GM12878 (cell line): ENCODE measurements at regions not wholly inside any gene's neighbourhood (a gene's known extent, or its start where the extent isn't known, plus 50 kb on each side); places are given as distances from the start of the nearest gene placed in this dataset.
A peak's percentile ranks its signal among the peaks of the same experiment; 100 is the strongest.

Experiments used
- ATAC-seq: fragments of 200-7000 bp; cut with Tn5 transposase; 3 replicates; pipeline ENCODE4 v1.9.1; 2020; ENCODE audit warnings: mild to moderate bottlenecking, moderate library complexity
- BruUV-seq: library from RNA; stranded (reverse); fragments of 400-500 nt; replicated peaks from 2 replicates; lab custom pipeline; 2021; lab: Mats Ljungman, UMichigan
- CTCF ChIA-PET: fragments of 300-600 bp; sonication (Branson Sonifier 250); formaldehyde crosslinking; extraction: SDS; loops from one replicate; lab custom pipeline; 2021; ENCODE audit warnings: inconsistent platforms; lab: Yijun Ruan, JAX
- POLR2A ChIA-PET: fragments of 350-600 bp; formaldehyde crosslinking; extraction: SDS; loops from one replicate; lab custom pipeline; 2021; ENCODE audit warnings: inconsistent platforms; lab: Charles Lee
- RAD21 ChIA-PET: fragments of 300-600 bp; sonication (Branson Sonifier 250); formaldehyde crosslinking; loops from one replicate; lab custom pipeline; 2023; ENCODE audit warnings: antibody characterized with exemption; ENCODE audit not compliant: unreplicated experiment; lab: Charles Lee
- SMC1A ChIA-PET: fragments of 300-600 bp; sonication (Branson Sonifier 250); formaldehyde crosslinking; loops from one replicate; lab custom pipeline; 2023; ENCODE audit not compliant: unreplicated experiment, uncharacterized antibody; lab: Charles Lee
- DNase-seq: peaks from one replicate; pipeline ENCODE4 v3.0.0-alpha.2; 2011; ENCODE audit warnings: low read depth, low spot score
- FAIRE-seq: peaks from 3 replicates; lab custom pipeline; 2011; peaks lifted over from hg19 to GRCh38; lab: Jason Lieb, UNC
- H2AFZ ChIP-seq: 2 replicates; pipeline ENCODE4 v1.6.0; 2011; ENCODE audit warnings: low read depth, low read length, control low read depth; ENCODE audit not compliant: control insufficient read depth
- H3K27ac ChIP-seq: 2 replicates; pipeline ENCODE4 v1.5.1; 2011; ENCODE audit warnings: control low read depth; ENCODE audit not compliant: control insufficient read depth, insufficient read depth
- H3K27me3 ChIP-seq, 2 experiments: replicated peaks in 1 of 2; 2 replicates each; pipeline versions ENCODE4 v1.6.0 to v1.6.1; 2011; ENCODE audit warnings: low read length in 1 of 2; ENCODE audit not compliant: control insufficient read depth in 2 of 2, insufficient read depth in 2 of 2
- H3K36me3 ChIP-seq, 2 experiments: 2 replicates each; pipeline ENCODE4 v1.5.1; 2011; ENCODE audit warnings: low read length in 1 of 2; ENCODE audit not compliant: control insufficient read depth in 2 of 2, insufficient read depth in 2 of 2
- H3K4me1 ChIP-seq: 2 replicates; pipeline ENCODE4 v1.6.1; 2011; ENCODE audit warnings: mild to moderate bottlenecking, low read length, moderate library complexity, mixed read lengths; ENCODE audit not compliant: control insufficient read depth, insufficient read depth
- H3K4me2 ChIP-seq: 2 replicates; pipeline ENCODE4 v1.6.0; 2011; ENCODE audit warnings: control low read depth; ENCODE audit not compliant: control insufficient read depth, insufficient read depth
- H3K4me3 ChIP-seq: fragments of 200-600 bp; sonication (generic); 2 replicates; pipeline ENCODE4 v1.5.1; 2016
- H3K79me2 ChIP-seq: 2 replicates; pipeline ENCODE4 v1.6.0; 2011; ENCODE audit warnings: low read length; ENCODE audit not compliant: control insufficient read depth, insufficient read depth
- H3K9ac ChIP-seq: 2 replicates; pipeline ENCODE4 v1.8.0; 2011; ENCODE audit warnings: low read length, control low read depth, mixed read lengths; ENCODE audit not compliant: control insufficient read depth, insufficient read depth
- H3K9me3 ChIP-seq: replicated peaks from 3 replicates; pipeline ENCODE4 v1.5.1; 2011; ENCODE audit warnings: mild to moderate bottlenecking, low read length; ENCODE audit not compliant: control insufficient read depth, insufficient read depth
- H4K20me1 ChIP-seq: 2 replicates; pipeline ENCODE4 v1.6.0; 2011; ENCODE audit not compliant: control insufficient read depth, insufficient read depth
- ASH2L ChIP-seq: fragments of 300-600, 200-600 bp; sonication (generic); IDR thresholded peaks from 2 replicates; pipeline ENCODE4 v1.6.1; 2017; ENCODE audit warnings: low read depth, mild to moderate bottlenecking, borderline replicate concordance
- BHLHE40 ChIP-seq, 2 experiments: fragments of 450-650 bp in 1 of 2; IDR thresholded peaks; 2 replicates each; pipeline ENCODE4 v1.6.1; 2011 to 2017; ENCODE audit warnings: low read depth in 2 of 2, borderline replicate concordance in 1 of 2, improper control_type of control experiment in 1 of 2, low read length in 1 of 2, mild to moderate bottlenecking in 1 of 2
- CEBPB ChIP-seq, 2 experiments: fragments of 150-350 bp in 1 of 2; IDR thresholded peaks; 2 replicates each; pipeline ENCODE4 v1.6.1; 2012 to 2014; ENCODE audit warnings: low read depth in 2 of 2, low read length in 2 of 2, borderline replicate concordance in 1 of 2, inconsistent platforms in 1 of 2
- FOS ChIP-seq: IDR thresholded peaks from 3 replicates; pipeline ENCODE4 v1.6.1; 2011; ENCODE audit warnings: borderline replicate concordance; ENCODE audit not compliant: insufficient read length; ENCODE audit errors: extremely low read depth
- KAT2A ChIP-seq: conservative IDR thresholded peaks from 2 replicates; pipeline ENCODE4 v1.6.1; 2011; ENCODE audit warnings: low read depth, low read length; ENCODE audit not compliant: control insufficient read depth
- KDM1A ChIP-seq: fragments of 200-600 bp; sonication (generic); IDR thresholded peaks from 2 replicates; pipeline ENCODE4 v1.6.1; 2016; ENCODE audit warnings: borderline replicate concordance
- NBN ChIP-seq: fragments of 450-650 bp; IDR thresholded peaks from 2 replicates; pipeline ENCODE4 v1.6.1; 2016
- NFXL1 ChIP-seq: fragments of 450-650 bp; IDR thresholded peaks from 2 replicates; pipeline ENCODE4 v1.6.1; 2017; ENCODE audit warnings: antibody characterized with exemption, mild to moderate bottlenecking, borderline replicate concordance
- NR2F1 ChIP-seq: fragments of 450-650 bp; conservative IDR thresholded peaks from 2 replicates; pipeline ENCODE4 v1.6.1; 2017; ENCODE audit warnings: mild to moderate bottlenecking
- NRF1 ChIP-seq: conservative IDR thresholded peaks from 2 replicates; pipeline ENCODE4 v1.6.1; 2011; ENCODE audit warnings: mild to moderate bottlenecking, low read depth, low read length, improper control_type of control experiment
- POU2F2 ChIP-seq: IDR thresholded peaks from 3 replicates; pipeline ENCODE4 v1.6.1; 2011; ENCODE audit warnings: low read depth, mild to moderate bottlenecking, low read length, borderline replicate concordance
- RB1 ChIP-seq: fragments of 450-650 bp; formaldehyde crosslinking; IDR thresholded peaks from 2 replicates; pipeline ENCODE4 v1.6.1; 2017; ENCODE audit warnings: mild to moderate bottlenecking, borderline replicate concordance
- RCOR1 ChIP-seq: conservative IDR thresholded peaks from 2 replicates; pipeline ENCODE4 v1.6.1; 2012; ENCODE audit warnings: low read depth, low read length, improper control_type of control experiment
- YBX1 ChIP-seq: fragments of 450-650 bp; IDR thresholded peaks from 2 replicates; pipeline ENCODE4 v1.6.1; 2016; ENCODE audit warnings: antibody characterized with exemption
- ZBED1 ChIP-seq: IDR thresholded peaks from 2 replicates; pipeline ENCODE4 v1.6.1; 2016; ENCODE audit warnings: borderline replicate concordance
- ZNF207 ChIP-seq: fragments of 450-650 bp; IDR thresholded peaks from 2 replicates; pipeline ENCODE4 v1.6.1; 2014; ENCODE audit warnings: antibody characterized with exemption, mild to moderate bottlenecking, borderline replicate concordance
- WGBS: methylation state at CpG from one replicate; pipeline ENCODE4 v1.1.6; 2016; ENCODE audit warnings: low lambda C conversion rate; ENCODE audit not compliant: insufficient replicate concordance, insufficient coverage; ENCODE audit errors: missing lambda C conversion rate; 5-methylcytosine and 5-hydroxymethylcytosine counted together
- in situ Hi-C: fragments of 300-500 bp; cut with MboI; formaldehyde crosslinking; loops from 9 replicates; pipeline ENCODE4 v1.14.3; 2018; ENCODE audit warnings: mixed read lengths
- intact Hi-C: fragments of 100-400 bp; cut with micrococcal nuclease; formaldehyde crosslinking; loops from one replicate; pipeline ENCODE4 v1.14.2; 2022; ENCODE audit not compliant: unreplicated experiment
- TF ChIP-seq, protein P1 (sequence below): fragments of 450-650 bp; IDR thresholded peaks from 2 replicates; pipeline ENCODE4 v1.6.1; 2017; ENCODE audit warnings: mild to moderate bottlenecking, low read depth, inconsistent platforms; ENCODE audit not compliant: poor library complexity, severe bottlenecking
- TF ChIP-seq, protein P2 (sequence below): fragments of 450-650 bp; IDR thresholded peaks from 2 replicates; pipeline ENCODE4 v1.6.1; 2016; ENCODE audit warnings: mild to moderate bottlenecking, moderate library complexity, borderline replicate concordance

DNA sequence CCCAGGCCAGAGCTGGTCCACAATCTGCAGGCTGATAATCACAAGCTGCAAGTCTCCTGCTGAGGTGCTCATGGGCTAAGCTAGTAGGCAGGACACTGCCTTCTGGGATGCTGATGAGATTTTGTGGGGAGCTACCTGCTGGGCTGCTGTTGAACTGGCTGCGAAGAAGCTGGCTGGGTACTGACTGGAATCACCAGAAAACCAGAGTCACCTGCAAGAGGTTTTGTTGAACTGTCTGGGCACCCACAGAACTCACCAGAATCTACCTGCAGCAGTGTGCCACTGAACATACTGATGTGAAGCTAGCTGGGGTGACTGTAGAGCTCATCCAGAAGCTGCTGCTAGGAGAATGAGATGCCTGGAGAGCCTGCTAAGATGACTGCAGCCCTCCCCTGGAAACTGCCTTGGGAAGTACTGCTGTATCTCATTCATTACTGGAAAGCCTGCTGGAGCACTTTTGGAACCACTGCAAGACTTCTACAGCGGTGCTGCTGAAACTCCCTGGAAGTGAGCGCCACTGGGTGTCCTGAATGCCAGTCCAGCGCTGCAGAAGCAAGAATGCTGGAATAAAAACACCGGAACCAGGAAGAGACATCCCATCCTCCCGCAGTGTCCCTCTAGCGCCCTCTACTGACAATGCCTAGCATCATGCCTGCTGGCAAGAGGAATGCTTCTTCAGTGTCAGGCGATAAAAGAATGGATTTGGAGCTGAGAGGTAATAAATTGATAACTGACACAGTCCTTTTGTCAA, 64.9 kb upstream of the ARHGAP18 start:
- ATAC-seq (peak; percentile 72), DNase-seq (no peak), FAIRE-seq (no peak)
- 43% methylated on average over 8 of the region's 8 CpGs for WGBS
- H4K20me1 ChIP-seq, result no peaks in the 10 kb centered on the region
- no peak overlapping the region for H3K27ac ChIP-seq
- RAD21 ChIA-PET, result interaction anchor here (0.7 to 2.6 kb wide), 17 partner anchors 10 to 284 kb away, joined by 3 to 20 read pairs (median 5); no protein-coding TSS in a partner anchor
- no peaks in the 10 kb centered on the region for H3K27me3 ChIP-seq
- SMC1A ChIA-PET, result interaction anchor here (0.5 to 3.9 kb wide), 24 partner anchors 10 to 277 kb away, joined by 3 to 32 read pairs (median 4); partner anchors contain the start of gene TMEM244
- CTCF ChIA-PET, result interaction anchor here (0.6 to 4.2 kb wide), 62 partner anchors 8 to 1245 kb away, joined by 3 to 48 read pairs (median 4); partner anchors contain the start of gene ARHGAP18
- POLR2A ChIA-PET, result no interaction called here
- peak overlapping the region; percentile 61 for H2AFZ ChIP-seq
- no peak overlapping the region for H3K4me3 ChIP-seq
- H3K36me3 ChIP-seq, result no peaks in the 10 kb centered on the region
- H3K9me3 ChIP-seq, result no peaks in the 10 kb centered on the region; the same call in 1 of the 3 replicates
- H3K79me2 ChIP-seq, result no peaks in the 10 kb centered on the region
- BruUV-seq, result no TSS peak
- in situ Hi-C loops, result no loop called here
- intact Hi-C loops, result loop anchor here (2.0 kb wide), 1 partner anchor 246 kb away; no protein-coding TSS in a partner anchor
- no peak overlapping the region for H3K9ac ChIP-seq
- H3K4me2 ChIP-seq, result 0 out of 2 replicates have a peak overlapping the region, but pooled peaks have one; percentile 22
- no peaks in the 10 kb centered on the region for H3K4me1 ChIP-seq
- TF ChIP-seq, protein P1, sequence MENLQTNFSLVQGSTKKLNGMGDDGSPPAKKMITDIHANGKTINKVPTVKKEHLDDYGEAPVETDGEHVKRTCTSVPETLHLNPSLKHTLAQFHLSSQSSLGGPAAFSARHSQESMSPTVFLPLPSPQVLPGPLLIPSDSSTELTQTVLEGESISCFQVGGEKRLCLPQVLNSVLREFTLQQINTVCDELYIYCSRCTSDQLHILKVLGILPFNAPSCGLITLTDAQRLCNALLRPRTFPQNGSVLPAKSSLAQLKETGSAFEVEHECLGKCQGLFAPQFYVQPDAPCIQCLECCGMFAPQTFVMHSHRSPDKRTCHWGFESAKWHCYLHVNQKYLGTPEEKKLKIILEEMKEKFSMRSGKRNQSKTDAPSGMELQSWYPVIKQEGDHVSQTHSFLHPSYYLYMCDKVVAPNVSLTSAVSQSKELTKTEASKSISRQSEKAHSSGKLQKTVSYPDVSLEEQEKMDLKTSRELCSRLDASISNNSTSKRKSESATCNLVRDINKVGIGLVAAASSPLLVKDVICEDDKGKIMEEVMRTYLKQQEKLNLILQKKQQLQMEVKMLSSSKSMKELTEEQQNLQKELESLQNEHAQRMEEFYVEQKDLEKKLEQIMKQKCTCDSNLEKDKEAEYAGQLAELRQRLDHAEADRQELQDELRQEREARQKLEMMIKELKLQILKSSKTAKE, result no peak
- no peak for TF ChIP-seq POU2F2
- TF ChIP-seq RB1, result peak; percentile 40; the same call in 1 of the 2 replicates
- no peak for TF ChIP-seq KAT2A
- TF ChIP-seq RCOR1, result no peak
- TF ChIP-seq KDM1A, result no peak
- no peak for TF ChIP-seq ZBED1
- TF ChIP-seq YBX1, result no peak
- TF ChIP-seq BHLHE40 (IDR thresholded peaks at IDR 0.05; ENCODE audit: borderline replicate concordance in 1 of 2, low read depth in 2 of 2, low read length in 1 of 2), result no peak
- TF ChIP-seq NBN, result no peak
- TF ChIP-seq FOS, result no peak
- no peak for TF ChIP-seq NRF1
- TF ChIP-seq NFXL1, result no peak
- no peak for TF ChIP-seq NR2F1
- TF ChIP-seq, protein P2, sequence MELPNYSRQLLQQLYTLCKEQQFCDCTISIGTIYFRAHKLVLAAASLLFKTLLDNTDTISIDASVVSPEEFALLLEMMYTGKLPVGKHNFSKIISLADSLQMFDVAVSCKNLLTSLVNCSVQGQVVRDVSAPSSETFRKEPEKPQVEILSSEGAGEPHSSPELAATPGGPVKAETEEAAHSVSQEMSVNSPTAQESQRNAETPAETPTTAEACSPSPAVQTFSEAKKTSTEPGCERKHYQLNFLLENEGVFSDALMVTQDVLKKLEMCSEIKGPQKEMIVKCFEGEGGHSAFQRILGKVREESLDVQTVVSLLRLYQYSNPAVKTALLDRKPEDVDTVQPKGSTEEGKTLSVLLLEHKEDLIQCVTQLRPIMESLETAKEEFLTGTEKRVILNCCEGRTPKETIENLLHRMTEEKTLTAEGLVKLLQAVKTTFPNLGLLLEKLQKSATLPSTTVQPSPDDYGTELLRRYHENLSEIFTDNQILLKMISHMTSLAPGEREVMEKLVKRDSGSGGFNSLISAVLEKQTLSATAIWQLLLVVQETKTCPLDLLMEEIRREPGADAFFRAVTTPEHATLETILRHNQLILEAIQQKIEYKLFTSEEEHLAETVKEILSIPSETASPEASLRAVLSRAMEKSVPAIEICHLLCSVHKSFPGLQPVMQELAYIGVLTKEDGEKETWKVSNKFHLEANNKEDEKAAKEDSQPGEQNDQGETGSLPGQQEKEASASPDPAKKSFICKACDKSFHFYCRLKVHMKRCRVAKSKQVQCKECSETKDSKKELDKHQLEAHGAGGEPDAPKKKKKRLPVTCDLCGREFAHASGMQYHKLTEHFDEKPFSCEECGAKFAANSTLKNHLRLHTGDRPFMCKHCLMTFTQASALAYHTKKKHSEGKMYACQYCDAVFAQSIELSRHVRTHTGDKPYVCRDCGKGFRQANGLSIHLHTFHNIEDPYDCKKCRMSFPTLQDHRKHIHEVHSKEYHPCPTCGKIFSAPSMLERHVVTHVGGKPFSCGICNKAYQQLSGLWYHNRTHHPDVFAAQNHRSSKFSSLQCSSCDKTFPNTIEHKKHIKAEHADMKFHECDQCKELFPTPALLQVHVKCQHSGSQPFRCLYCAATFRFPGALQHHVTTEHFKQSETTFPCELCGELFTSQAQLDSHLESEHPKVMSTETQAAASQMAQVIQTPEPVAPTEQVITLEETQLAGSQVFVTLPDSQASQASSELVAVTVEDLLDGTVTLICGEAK, result no peak
- no peak for TF ChIP-seq ASH2L
- no peak for TF ChIP-seq ZNF207
- TF ChIP-seq CEBPB (IDR thresholded peaks at IDR 0.05; ENCODE audit: borderline replicate concordance in 1 of 2, low read depth in 2 of 2, low read length in 2 of 2), result no peak
